ENCODE measurements at regions not wholly inside any gene's neighbourhood (a gene's known extent, or its start where the extent isn't known, plus 50 kb on each side); places are given as distances from the start of the nearest gene placed in this dataset.

- Histone ChIP-seq H3K9me3 (no peaks in the 10 kb centered on the region), H3K4me2 (no peak overlapping the region), H3K27ac (no peak overlapping the region), H3K4me1 (no peaks in the 10 kb centered on the region), H3K4me3 (no peak overlapping the region)
- ATAC-seq (no peak), DNase-seq (ENCODE audit: low read depth in 1 of 2, low spot score in 1 of 2) (no peak), FAIRE-seq (no peak)
- POLR2A ChIA-PET, result no interaction called here
- TF ChIP-seq MAZ (IDR thresholded peaks at IDR 0.05; ENCODE audit: borderline replicate concordance, low read depth, low read length), result no peak
- TF ChIP-seq CEBPB (IDR thresholded peaks at IDR 0.05), result no peak
- TF ChIP-seq SREBF2 (IDR thresholded peaks at IDR 0.05), result no peak
- no peak for TF ChIP-seq TP53 (CRISPR knock-in tag; IDR thresholded peaks at IDR 0.05)
- TF ChIP-seq BCL3 (IDR thresholded peaks at IDR 0.05), result no peak
- TF ChIP-seq CHD2 (IDR thresholded peaks at IDR 0.05; ENCODE audit: low read length, partially characterized antibody), result no peak
- no peak for TF ChIP-seq NPAS2 (CRISPR knock-in tag; IDR thresholded peaks at IDR 0.05; ENCODE audit: borderline replicate concordance)
- TF ChIP-seq RARB (CRISPR knock-in tag; IDR thresholded peaks at IDR 0.05), result no peak
- TF ChIP-seq HES2 (IDR thresholded peaks at IDR 0.05), result no peak
- no peak for TF ChIP-seq HOXA7 (CRISPR knock-in tag; IDR thresholded peaks at IDR 0.05)
- no peak for TF ChIP-seq CBX2 (IDR thresholded peaks at IDR 0.05; ENCODE audit: borderline replicate concordance, low read depth)
- no peak for TF ChIP-seq KDM1A (IDR thresholded peaks at IDR 0.05; ENCODE audit: low read depth)
- no peak for TF ChIP-seq FOXS1 (CRISPR knock-in tag; IDR thresholded peaks at IDR 0.05)
- TF ChIP-seq POLR2AphosphoS2 (conservative IDR thresholded peaks at IDR 0.05; ENCODE audit: low read length), result no peak
- no peak for TF ChIP-seq SMC3 (IDR thresholded peaks at IDR 0.05)
- TF ChIP-seq NR3C1 (IDR thresholded peaks at IDR 0.05), result no peak
- WGBS (ENCODE audit: missing lambda C conversion rate), result 2% methylated on average over 2 of the region's 2 CpGs
- CTCF ChIA-PET, result no interaction called here
These were observed 77.0 kb upstream of the FXR1 start for GRCh38 chr3:180835501-180835900.

GRCh38 chr3:180836766-180837165, 75.7 kb upstream of the FXR1 start:
- Histone ChIP-seq H3K4me2 (no peak overlapping the region), H3K4me3 (no peak overlapping the region), H3K9me3 (no peaks in the 10 kb centered on the region), H3K4me1 (no peaks in the 10 kb centered on the region), H3K27ac (no peak overlapping the region)
- no peak for TF ChIP-seq JUNB (IDR thresholded peaks at IDR 0.05)
- no peak for TF ChIP-seq CBX8 (IDR thresholded peaks at IDR 0.05)
- no peak for TF ChIP-seq HOXA7 (CRISPR knock-in tag; IDR thresholded peaks at IDR 0.05)
- TF ChIP-seq HOXB5 (CRISPR knock-in tag; IDR thresholded peaks at IDR 0.05), result no peak
- no peak for TF ChIP-seq EHF (CRISPR knock-in tag; IDR thresholded peaks at IDR 0.05)
- TF ChIP-seq CEBPB (IDR thresholded peaks at IDR 0.05), result no peak
- TF ChIP-seq FOSL2 (IDR thresholded peaks at IDR 0.05), result no peak
- no peak for TF ChIP-seq FOSL2 (CRISPR knock-in tag; IDR thresholded peaks at IDR 0.05)
- no peak for TF ChIP-seq HMGXB4 (CRISPR knock-in tag; IDR thresholded peaks at IDR 0.05; ENCODE audit: borderline replicate concordance)
- no peak for TF ChIP-seq HDAC2 (IDR thresholded peaks at IDR 0.05)
- no peak for TF ChIP-seq PHF8 (IDR thresholded peaks at IDR 0.05; ENCODE audit: borderline replicate concordance, low read depth)
- TF ChIP-seq KDM1A (IDR thresholded peaks at IDR 0.05; ENCODE audit: low read depth), result no peak
- no peak for TF ChIP-seq E2F6 (IDR thresholded peaks at IDR 0.05; ENCODE audit: borderline replicate concordance, low read depth)
- no peak for TF ChIP-seq BCL3 (IDR thresholded peaks at IDR 0.05)
- TF ChIP-seq NFE2L2 (conservative IDR thresholded peaks at IDR 0.05; ENCODE audit: low read length), result no peak
- no peak for TF ChIP-seq ZFP36 (IDR thresholded peaks at IDR 0.05; ENCODE audit: borderline replicate concordance, partially characterized antibody)
- TF ChIP-seq RNF2 (IDR thresholded peaks at IDR 0.05; ENCODE audit: borderline replicate concordance, low read depth), result no peak
- no peak for TF ChIP-seq SREBF2 (IDR thresholded peaks at IDR 0.05)
- POLR2A ChIA-PET, result no interaction called here
- no peak for FAIRE-seq
- CTCF ChIA-PET, result no interaction called here
- WGBS (ENCODE audit: missing lambda C conversion rate), result 7% methylated on average over 1 of the region's 1 CpG
- DNase-seq (ENCODE audit: low read depth in 1 of 2, low spot score in 1 of 2), result no peak
- no peak for ATAC-seq
